Colon (tissue), 2 donors: ENCODE measurements at regions not wholly inside any gene's neighbourhood (a gene's known extent, or its start where the extent isn't known, plus 50 kb on each side); places are given as distances from the start of the nearest gene placed in this dataset.
"Not testable (repeated sequence)": the region's sequence is repeated elsewhere in the genome, so short reads cannot be mapped to it uniquely, and the experiment has no call there.

ENCODE experiments used
- FAIRE-seq: peaks from 2 replicates; lab custom pipeline; 2012; peaks lifted over from hg19 to GRCh38; lab: Jason Lieb, UNC
- donor health status: control.
- donor health status: control.

GRCh38 chr4:114250439-114250891, 271.0 kb upstream of the ARSJ start:
- FAIRE-seq, result no peak

- no peak for FAIRE-seq
Measured at GRCh38 chr4:114251020-114251419, 271.6 kb upstream of the ARSJ start.

- no peak for FAIRE-seq
Measured at GRCh38 chr4:114252499-114252898, 273.1 kb upstream of the ARSJ start.

- FAIRE-seq, result no peak
Measured at GRCh38 chr4:114257501-114257900, 278.1 kb upstream of the ARSJ start.

- FAIRE-seq, result not testable (repeated sequence)
Measured at GRCh38 chr4:114262421-114262820, 283.0 kb upstream of the ARSJ start.

- FAIRE-seq, result no peak
Measured at GRCh38 chr4:114263233-114263632, 283.8 kb upstream of the ARSJ start.

GRCh38 chr4:114264452-114264851, 285.0 kb upstream of the ARSJ start:
- no peak for FAIRE-seq

GRCh38 chr4:114264877-114265291, 285.4 kb upstream of the ARSJ start:
- FAIRE-seq, result no peak

GRCh38 chr4:114265342-114265741, 285.9 kb upstream of the ARSJ start:
- no peak for FAIRE-seq

GRCh38 chr4:114267976-114268375, 288.5 kb upstream of the ARSJ start:
- no peak for FAIRE-seq

GRCh38 chr4:114271031-114271430, 291.6 kb upstream of the ARSJ start:
- no peak for FAIRE-seq

- FAIRE-seq, result no peak
Measured at GRCh38 chr4:114272226-114272625, 292.8 kb upstream of the ARSJ start.

- FAIRE-seq, result no peak
Measured at GRCh38 chr4:114273238-114273637, 293.8 kb upstream of the ARSJ start.

GRCh38 chr4:114277690-114278089, 298.2 kb upstream of the ARSJ start:
- no peak for FAIRE-seq

- no peak for FAIRE-seq
Measured at GRCh38 chr4:114279066-114279465, 299.6 kb upstream of the ARSJ start.

- no peak for FAIRE-seq
Measured at GRCh38 chr4:114279711-114280110, 300.3 kb upstream of the ARSJ start.

GRCh38 chr4:114280645-114281044, 301.2 kb upstream of the ARSJ start:
- FAIRE-seq, result no peak

GRCh38 chr4:114281164-114281960, 301.9 kb upstream of the ARSJ start:
- FAIRE-seq, result no peak

- no peak for FAIRE-seq
Measured at GRCh38 chr4:114282937-114283336, 303.5 kb upstream of the ARSJ start.

GRCh38 chr4:114284629-114285028, 305.2 kb upstream of the ARSJ start:
- no peak for FAIRE-seq

GRCh38 chr4:114286262-114286810, 306.9 kb upstream of the ARSJ start:
- FAIRE-seq, result no peak

- FAIRE-seq, result no peak
Measured at GRCh38 chr4:114287079-114287696, 307.7 kb upstream of the ARSJ start.

- no peak for FAIRE-seq
Measured at GRCh38 chr4:114296126-114296525, 302.5 kb upstream of the UGT8 start.
